ENCODE measurements at regions not wholly inside any gene's neighbourhood (a gene's known extent, or its start where the extent isn't known, plus 50 kb on each side); places are given as distances from the start of the nearest gene placed in this dataset.

DNA sequence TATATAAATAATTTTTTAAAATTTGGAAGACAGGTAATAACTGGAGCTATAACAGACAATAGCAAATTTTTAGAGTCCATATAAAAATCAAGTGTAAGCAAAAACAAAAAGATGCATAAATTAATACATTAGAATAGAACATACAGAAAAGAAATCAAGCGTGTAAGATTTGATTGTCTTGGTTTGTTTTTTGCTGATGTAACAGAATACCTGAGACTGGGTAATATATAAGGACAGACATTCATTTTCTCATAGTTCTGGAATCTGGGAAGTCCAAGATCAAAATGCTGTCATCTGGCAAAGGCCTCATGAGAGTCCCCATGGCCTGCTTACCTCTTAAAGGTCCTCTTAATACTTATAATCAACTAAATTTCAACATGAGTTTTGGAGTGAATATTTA, 1010.1 kb downstream of the CDH18 start:
- H3K36me3 ChIP-seq (ENCODE audit: control insufficient read depth, insufficient read depth, low read length), result no peaks in the 10 kb centered on the region
- H3K4me3 ChIP-seq (ENCODE audit: low read length), result no peak overlapping the region
- no peak overlapping the region for H3K27ac ChIP-seq (ENCODE audit: low read length)
- no peaks in the 10 kb centered on the region for H3K4me1 ChIP-seq (ENCODE audit: control insufficient read depth, insufficient read depth, low read length)
- 100% methylated on average over 1 of the region's 1 CpG for WGBS (ENCODE audit: insufficient coverage, low lambda C conversion rate)
- H3K9me3 ChIP-seq (ENCODE audit: control insufficient read depth, low read depth, low read length), result no peaks in the 10 kb centered on the region
- no peak for DNase-seq
- no peaks in the 10 kb centered on the region for H3K27me3 ChIP-seq (ENCODE audit: control insufficient read depth, insufficient read depth, low read length)

DNA sequence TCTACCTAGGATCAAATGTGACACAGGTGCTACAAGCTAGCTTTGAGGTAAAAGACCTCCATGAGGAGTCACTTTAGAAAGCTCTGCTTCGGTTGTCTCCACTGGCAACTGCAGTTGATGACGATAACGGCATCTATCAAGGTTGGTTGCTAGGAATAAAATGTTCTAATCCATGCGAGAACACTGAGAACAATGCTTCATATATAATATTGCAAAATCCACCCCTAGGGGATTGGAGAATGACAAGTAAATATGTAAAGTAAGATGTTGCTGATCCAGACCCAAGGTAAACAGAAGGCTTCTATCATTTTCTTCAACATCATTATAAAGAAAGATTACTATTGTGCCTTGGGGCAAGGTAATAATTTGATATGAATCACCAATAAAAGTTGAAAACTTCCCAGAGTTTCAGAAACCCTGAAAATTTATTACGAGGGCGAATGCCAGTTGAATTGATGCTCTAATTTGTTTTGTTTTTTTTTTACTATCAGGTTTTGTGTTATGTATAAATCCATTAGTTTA, 1003.4 kb downstream of the CDH18 start:
- Histone ChIP-seq H3K4me3 (ENCODE audit: low read length) (no peak overlapping the region), H3K36me3 (ENCODE audit: control insufficient read depth, insufficient read depth, low read length) (no peaks in the 10 kb centered on the region), H3K4me1 (ENCODE audit: control insufficient read depth, insufficient read depth, low read length) (no peaks in the 10 kb centered on the region), H3K27ac (ENCODE audit: low read length) (no peak overlapping the region), H3K27me3 (ENCODE audit: control insufficient read depth, insufficient read depth, low read length) (no peaks in the 10 kb centered on the region), H3K9me3 (ENCODE audit: control insufficient read depth, low read depth, low read length) (no peaks in the 10 kb centered on the region)
- DNase-seq, result no peak
- WGBS (ENCODE audit: insufficient coverage, low lambda C conversion rate), result no CpG with 5 or more reads among the region's 6 CpGs

DNA sequence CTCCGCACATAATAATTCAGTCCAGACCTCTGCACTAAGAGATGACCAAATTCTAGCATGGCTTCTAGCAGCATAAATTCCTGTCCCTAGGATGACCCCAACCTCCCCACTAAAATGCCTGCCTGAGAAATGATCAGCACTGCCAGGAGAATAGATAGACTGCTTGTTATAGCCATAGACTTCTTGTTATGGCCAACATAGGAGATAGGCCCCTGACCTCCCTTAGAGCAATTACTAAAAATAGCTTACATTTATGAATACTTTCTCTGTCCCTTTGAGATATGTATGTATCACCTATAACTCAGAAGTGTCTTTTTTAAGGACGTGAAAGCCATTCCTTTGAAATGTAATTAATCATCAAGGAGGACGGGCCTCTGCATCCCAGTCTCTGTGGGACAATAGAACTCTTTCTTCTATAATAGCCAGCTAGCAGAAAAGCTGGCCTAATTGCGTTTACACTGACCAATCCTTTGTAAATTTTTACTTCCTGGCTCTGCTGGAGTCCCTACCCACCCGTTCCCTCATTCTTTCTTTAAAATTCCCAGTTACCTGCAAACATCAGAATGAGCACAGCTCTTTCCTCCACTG, 1002.7 kb downstream of the CDH18 start:
- no peak for DNase-seq
- no peaks in the 10 kb centered on the region for H3K4me1 ChIP-seq (ENCODE audit: control insufficient read depth, insufficient read depth, low read length)
- H3K36me3 ChIP-seq (ENCODE audit: control insufficient read depth, insufficient read depth, low read length), result no peaks in the 10 kb centered on the region
- no peak overlapping the region for H3K27ac ChIP-seq (ENCODE audit: low read length)
- H3K4me3 ChIP-seq (ENCODE audit: low read length), result no peak overlapping the region
- WGBS (ENCODE audit: insufficient coverage, low lambda C conversion rate), result 40% methylated on average over 1 of the region's 5 CpGs
- no peaks in the 10 kb centered on the region for H3K27me3 ChIP-seq (ENCODE audit: control insufficient read depth, insufficient read depth, low read length)
- H3K9me3 ChIP-seq (ENCODE audit: control insufficient read depth, low read depth, low read length), result no peaks in the 10 kb centered on the region

DNA sequence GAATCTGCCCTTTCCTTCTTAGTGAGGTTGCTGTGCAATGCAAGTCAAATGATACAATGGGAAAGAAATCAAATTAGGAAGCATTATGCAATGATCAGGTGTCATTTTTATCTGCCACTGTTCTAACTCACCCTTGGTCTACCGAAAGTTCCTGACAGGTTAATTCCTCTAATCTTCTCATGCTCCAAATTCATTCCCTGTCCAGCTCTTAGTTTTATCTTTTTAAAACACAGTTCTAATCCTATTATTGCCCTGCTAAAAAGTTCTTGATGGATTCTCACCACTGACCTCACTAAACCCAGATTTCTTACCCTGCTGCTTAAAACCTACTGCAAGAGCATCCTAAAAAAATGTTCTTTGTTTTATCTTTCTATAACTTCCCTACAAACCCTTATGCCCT, 1000.9 kb downstream of the CDH18 start:
- Histone ChIP-seq H3K9me3 (ENCODE audit: control insufficient read depth, low read depth, low read length) (no peaks in the 10 kb centered on the region), H3K36me3 (ENCODE audit: control insufficient read depth, insufficient read depth, low read length) (no peaks in the 10 kb centered on the region), H3K4me1 (ENCODE audit: control insufficient read depth, insufficient read depth, low read length) (no peaks in the 10 kb centered on the region), H3K27me3 (ENCODE audit: control insufficient read depth, insufficient read depth, low read length) (no peaks in the 10 kb centered on the region), H3K27ac (ENCODE audit: low read length) (no peak overlapping the region), H3K4me3 (ENCODE audit: low read length) (no peak overlapping the region)
- 43% methylated on average over 1 of the region's 1 CpG for WGBS (ENCODE audit: insufficient coverage, low lambda C conversion rate)
- no peak for DNase-seq

DNA sequence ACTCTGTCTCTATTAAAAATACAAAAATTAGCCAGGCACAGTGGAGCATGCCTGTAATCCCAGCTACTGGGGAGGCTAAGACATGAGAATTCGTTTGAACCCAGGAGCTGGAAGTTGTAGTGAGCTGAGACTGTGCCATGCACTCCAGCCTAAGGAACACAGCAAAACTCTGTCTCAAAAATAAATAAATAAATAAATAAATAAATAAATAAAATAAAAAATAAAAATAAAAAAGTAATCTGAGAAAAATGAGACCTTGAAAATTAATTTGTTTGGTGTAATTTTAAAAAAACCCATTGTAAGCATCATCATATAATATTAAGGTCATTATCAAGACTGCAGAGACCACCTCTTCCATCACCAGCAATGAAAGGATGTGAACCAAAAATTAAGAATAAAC, 997.1 kb downstream of the CDH18 start:
- Histone ChIP-seq H3K4me1 (ENCODE audit: control insufficient read depth, insufficient read depth, low read length) (no peaks in the 10 kb centered on the region), H3K27me3 (ENCODE audit: control insufficient read depth, insufficient read depth, low read length) (no peaks in the 10 kb centered on the region), H3K36me3 (ENCODE audit: control insufficient read depth, insufficient read depth, low read length) (no peaks in the 10 kb centered on the region), H3K4me3 (ENCODE audit: low read length) (no peak overlapping the region), H3K9me3 (ENCODE audit: control insufficient read depth, low read depth, low read length) (no peaks in the 10 kb centered on the region), H3K27ac (ENCODE audit: low read length) (no peak overlapping the region)
- no CpG with 5 or more reads among the region's 1 CpG for WGBS (ENCODE audit: insufficient coverage, low lambda C conversion rate)
- DNase-seq, result no peak

DNA sequence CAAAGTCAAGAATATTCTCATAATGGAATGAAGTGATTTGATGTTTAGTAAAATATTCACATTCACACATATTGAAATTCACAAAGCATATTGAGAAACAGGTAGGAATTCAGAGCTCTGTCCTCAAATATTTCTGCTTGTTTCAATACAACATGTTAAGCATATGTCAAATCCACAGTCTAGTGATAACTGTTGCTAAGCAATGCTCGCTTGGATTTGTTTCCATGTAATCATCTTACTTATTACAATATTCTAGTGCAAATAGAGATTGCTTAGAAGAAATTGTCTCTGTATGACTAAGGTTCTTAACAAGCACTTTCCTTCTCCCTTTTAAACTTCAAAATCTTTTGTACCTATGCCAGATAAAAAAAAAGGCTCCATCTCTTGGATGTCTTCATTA, 995.7 kb downstream of the CDH18 start:
- H3K4me1 ChIP-seq (ENCODE audit: control insufficient read depth, insufficient read depth, low read length), result no peaks in the 10 kb centered on the region
- no peak overlapping the region for H3K27ac ChIP-seq (ENCODE audit: low read length)
- no peak overlapping the region for H3K4me3 ChIP-seq (ENCODE audit: low read length)
- H3K36me3 ChIP-seq (ENCODE audit: control insufficient read depth, insufficient read depth, low read length), result no peaks in the 10 kb centered on the region
- no CpG with 5 or more reads among the region's 1 CpG for WGBS (ENCODE audit: insufficient coverage, low lambda C conversion rate)
- DNase-seq, result no peak
- H3K27me3 ChIP-seq (ENCODE audit: control insufficient read depth, insufficient read depth, low read length), result no peaks in the 10 kb centered on the region
- no peaks in the 10 kb centered on the region for H3K9me3 ChIP-seq (ENCODE audit: control insufficient read depth, low read depth, low read length)

DNA sequence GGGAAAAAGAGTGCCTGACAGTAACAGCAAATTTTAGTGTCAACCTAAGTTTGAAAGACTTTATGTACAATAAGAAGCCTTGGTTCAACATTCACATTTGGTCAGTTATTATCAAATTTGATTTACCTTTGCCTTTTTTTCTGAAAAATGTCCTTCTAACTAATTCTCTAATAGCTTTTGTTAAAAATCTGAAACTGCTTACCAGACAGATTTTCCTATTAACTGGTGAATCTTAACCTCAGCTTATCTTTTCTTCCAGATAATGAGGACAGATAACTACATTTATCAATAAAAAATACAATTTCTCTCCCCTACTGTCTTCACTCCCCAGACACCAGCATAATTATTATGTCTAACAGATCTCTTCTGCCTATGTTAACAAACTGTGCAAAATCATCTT, 988.5 kb downstream of the CDH18 start:
- no peaks in the 10 kb centered on the region for H3K36me3 ChIP-seq (ENCODE audit: control insufficient read depth, insufficient read depth, low read length)
- no peak overlapping the region for H3K4me3 ChIP-seq (ENCODE audit: low read length)
- no peaks in the 10 kb centered on the region for H3K9me3 ChIP-seq (ENCODE audit: control insufficient read depth, low read depth, low read length)
- DNase-seq, result no peak
- no peaks in the 10 kb centered on the region for H3K27me3 ChIP-seq (ENCODE audit: control insufficient read depth, insufficient read depth, low read length)
- no peaks in the 10 kb centered on the region for H3K4me1 ChIP-seq (ENCODE audit: control insufficient read depth, insufficient read depth, low read length)
- no peak overlapping the region for H3K27ac ChIP-seq (ENCODE audit: low read length)

DNA sequence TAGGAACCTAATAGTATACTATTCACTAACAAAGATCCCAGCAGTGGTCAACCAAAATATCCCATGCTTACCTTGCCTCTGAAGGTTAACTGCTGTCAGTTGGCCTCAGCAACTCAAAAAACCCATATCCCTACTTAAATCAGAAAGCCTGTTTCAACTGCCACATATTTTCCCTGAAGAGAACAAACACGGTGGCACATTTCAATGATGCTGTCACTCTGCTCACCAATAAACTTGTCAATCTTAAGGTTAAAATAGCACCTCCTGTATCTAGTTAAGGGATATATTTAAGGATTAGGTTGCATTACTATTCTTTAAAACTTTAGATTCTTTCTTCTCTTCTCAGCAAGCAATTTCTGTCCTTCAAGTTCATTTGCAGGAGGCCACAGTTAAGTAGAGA, 986.9 kb downstream of the CDH18 start:
- WGBS (ENCODE audit: insufficient coverage, low lambda C conversion rate), result no CpG with 5 or more reads among the region's 1 CpG
- Histone ChIP-seq H3K36me3 (ENCODE audit: control insufficient read depth, insufficient read depth, low read length) (no peaks in the 10 kb centered on the region), H3K4me1 (ENCODE audit: control insufficient read depth, insufficient read depth, low read length) (no peaks in the 10 kb centered on the region), H3K9me3 (ENCODE audit: control insufficient read depth, low read depth, low read length) (no peaks in the 10 kb centered on the region), H3K27me3 (ENCODE audit: control insufficient read depth, insufficient read depth, low read length) (no peaks in the 10 kb centered on the region), H3K27ac (ENCODE audit: low read length) (no peak overlapping the region), H3K4me3 (ENCODE audit: low read length) (no peak overlapping the region)
- DNase-seq, result no peak

DNA sequence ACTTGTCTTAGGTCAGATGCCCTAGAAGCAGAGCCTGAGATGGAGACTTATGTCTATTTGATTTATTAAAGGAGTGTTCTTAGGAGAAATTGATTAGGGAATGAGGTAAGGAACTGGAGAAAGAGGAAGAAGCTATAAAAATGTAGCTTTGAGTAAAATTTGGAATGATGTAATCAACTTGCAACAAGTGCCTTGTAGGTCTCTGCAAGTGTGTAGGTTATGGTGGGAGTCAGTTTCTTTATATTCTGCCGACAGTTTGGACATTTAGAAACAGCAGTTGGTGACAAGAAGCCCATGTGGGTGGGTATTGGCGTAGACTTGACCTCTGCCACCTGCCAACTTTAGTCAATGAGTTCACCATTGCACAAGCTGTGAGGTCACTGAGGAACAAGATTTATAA, 986.5 kb downstream of the CDH18 start:
- 75% methylated on average over 2 of the region's 2 CpGs for WGBS (ENCODE audit: insufficient coverage, low lambda C conversion rate)
- no peaks in the 10 kb centered on the region for H3K9me3 ChIP-seq (ENCODE audit: control insufficient read depth, low read depth, low read length)
- no peak for DNase-seq

DNA sequence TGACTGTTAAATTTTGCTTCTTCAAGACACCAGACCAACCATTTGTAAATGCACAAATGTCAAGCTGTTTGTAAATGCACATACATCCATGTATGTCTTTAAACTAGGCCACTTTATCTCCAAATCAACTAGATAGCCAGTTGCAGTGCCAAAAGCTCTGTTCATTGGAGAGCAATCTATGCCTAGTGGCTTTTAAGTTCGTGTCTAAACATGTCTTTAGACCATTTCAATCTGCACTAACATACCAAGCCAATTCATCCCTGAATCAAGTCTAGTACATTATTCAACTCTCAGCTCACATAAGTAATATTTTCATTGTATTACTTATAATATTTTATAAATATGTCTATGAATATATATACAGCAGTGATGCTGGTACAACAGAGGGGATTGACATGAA, 985.9 kb downstream of the CDH18 start:
- no peak for DNase-seq
- H3K27ac ChIP-seq (ENCODE audit: low read length), result no peak overlapping the region
- WGBS (ENCODE audit: insufficient coverage, low lambda C conversion rate), result no CpG with 5 or more reads among the region's 1 CpG
- no peaks in the 10 kb centered on the region for H3K4me1 ChIP-seq (ENCODE audit: control insufficient read depth, insufficient read depth, low read length)
- H3K36me3 ChIP-seq (ENCODE audit: control insufficient read depth, insufficient read depth, low read length), result no peaks in the 10 kb centered on the region
- no peaks in the 10 kb centered on the region for H3K9me3 ChIP-seq (ENCODE audit: control insufficient read depth, low read depth, low read length)
- no peak overlapping the region for H3K4me3 ChIP-seq (ENCODE audit: low read length)
- no peaks in the 10 kb centered on the region for H3K27me3 ChIP-seq (ENCODE audit: control insufficient read depth, insufficient read depth, low read length)

More for the DNA sequence above, 986.5 kb downstream of the CDH18 start:
- Histone ChIP-seq H3K36me3 (ENCODE audit: control insufficient read depth, insufficient read depth, low read length) (no peaks in the 10 kb centered on the region), H3K4me3 (ENCODE audit: low read length) (no peak overlapping the region), H3K4me1 (ENCODE audit: control insufficient read depth, insufficient read depth, low read length) (no peaks in the 10 kb centered on the region), H3K27me3 (ENCODE audit: control insufficient read depth, insufficient read depth, low read length) (no peaks in the 10 kb centered on the region), H3K27ac (ENCODE audit: low read length) (no peak overlapping the region)

DNA sequence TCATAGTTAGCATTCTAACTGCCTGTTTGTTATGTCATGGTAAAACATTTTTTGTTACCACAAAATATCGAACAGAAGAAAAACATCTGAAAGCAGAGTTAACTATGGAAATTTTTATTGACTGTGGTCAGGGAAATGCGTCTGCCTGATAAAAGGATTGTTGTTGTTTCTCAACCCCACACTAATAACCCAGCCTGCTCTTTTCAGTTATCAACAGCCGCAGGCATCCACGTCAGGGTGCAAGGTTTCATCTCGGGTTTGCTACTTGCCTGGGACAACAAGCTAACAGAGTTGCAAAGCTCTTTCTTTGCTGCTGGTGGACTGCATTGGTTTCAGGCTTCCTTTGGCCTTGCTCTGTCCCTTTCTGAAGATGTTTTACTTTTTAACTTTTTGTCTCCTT, 969.2 kb downstream of the CDH18 start:
- no peaks in the 10 kb centered on the region for H3K27me3 ChIP-seq (ENCODE audit: control insufficient read depth, insufficient read depth, low read length)
- WGBS (ENCODE audit: insufficient coverage, low lambda C conversion rate), result 57% methylated on average over 1 of the region's 5 CpGs
- H3K4me1 ChIP-seq (ENCODE audit: control insufficient read depth, insufficient read depth, low read length), result no peaks in the 10 kb centered on the region
- H3K4me3 ChIP-seq (ENCODE audit: low read length), result no peak overlapping the region
- H3K36me3 ChIP-seq (ENCODE audit: control insufficient read depth, insufficient read depth, low read length), result no peaks in the 10 kb centered on the region
- no peak for DNase-seq
- no peak overlapping the region for H3K27ac ChIP-seq (ENCODE audit: low read length)
- H3K9me3 ChIP-seq (ENCODE audit: control insufficient read depth, low read depth, low read length), result no peaks in the 10 kb centered on the region
